ENCODE measurements at regions not wholly inside any gene's neighbourhood (a gene's known extent, or its start where the extent isn't known, plus 50 kb on each side); places are given as distances from the start of the nearest gene placed in this dataset.

- no peak for TF ChIP-seq CTCF (IDR thresholded peaks at IDR 0.05)
- no peak for TF ChIP-seq POLR2A (IDR thresholded peaks at IDR 0.05)
Observed at GRCh38 chr22:46046299-46046685, 69.3 kb upstream of the WNT7B start.

All from thyroid gland (tissue), 4 donors.